Body of pancreas (tissue), 4 donors: ENCODE measurements at regions not wholly inside any gene's neighbourhood (a gene's known extent, or its start where the extent isn't known, plus 50 kb on each side); places are given as distances from the start of the nearest gene placed in this dataset.

Experiments used
- POLR2A ChIP-seq, 3 donors: fragments of 450-650 bp; IDR thresholded peaks; one replicate each; pipeline ENCODE4 v1.6.1; 2016; ENCODE audit warnings: antibody characterized with exemption in 3 of 3, mild to moderate bottlenecking in 2 of 3
- TF ChIP-seq, protein P1 (sequence below), 7 experiments: fragments of 450-650 bp in 4 of 7; fragments of 200-600 bp in 3 of 7; sonication (generic) in 3 of 7; IDR thresholded peaks; one replicate each; pipeline ENCODE4 v1.5.1; 2016 to 2019; ENCODE audit warnings: antibody characterized with exemption in 7 of 7

DNA sequence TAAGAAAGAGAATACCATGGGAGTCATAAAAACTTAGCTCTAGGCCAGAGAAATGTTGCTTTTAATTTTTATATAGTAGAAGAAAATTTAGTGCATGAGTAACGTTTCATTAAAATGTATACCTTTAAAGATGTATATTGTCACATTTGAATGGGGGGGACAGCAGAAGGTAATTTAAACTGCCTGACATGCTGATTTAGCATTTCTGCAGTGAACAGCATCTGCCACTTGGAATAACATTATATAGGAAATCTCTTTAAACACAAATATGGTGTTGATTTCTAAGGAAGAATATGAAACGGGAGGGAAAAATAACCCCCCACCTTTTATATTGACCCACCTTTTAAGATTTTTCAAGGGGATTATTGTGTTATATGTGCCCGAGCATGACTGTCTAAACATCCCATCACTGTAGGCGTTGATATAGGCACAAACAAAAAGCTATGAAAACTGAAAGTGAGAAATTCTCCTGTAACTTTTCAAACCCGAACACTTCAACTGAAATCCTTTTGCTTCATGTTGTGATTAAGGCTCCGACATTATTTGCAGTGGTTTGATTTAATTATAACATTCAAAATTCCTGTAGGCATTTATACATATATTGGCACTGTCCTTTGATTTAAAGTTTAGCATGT is 244.7 kb upstream of the CELF2 start:
- TF ChIP-seq POLR2A (IDR thresholded peaks at IDR 0.05) = no peak
- TF ChIP-seq, protein P1, sequence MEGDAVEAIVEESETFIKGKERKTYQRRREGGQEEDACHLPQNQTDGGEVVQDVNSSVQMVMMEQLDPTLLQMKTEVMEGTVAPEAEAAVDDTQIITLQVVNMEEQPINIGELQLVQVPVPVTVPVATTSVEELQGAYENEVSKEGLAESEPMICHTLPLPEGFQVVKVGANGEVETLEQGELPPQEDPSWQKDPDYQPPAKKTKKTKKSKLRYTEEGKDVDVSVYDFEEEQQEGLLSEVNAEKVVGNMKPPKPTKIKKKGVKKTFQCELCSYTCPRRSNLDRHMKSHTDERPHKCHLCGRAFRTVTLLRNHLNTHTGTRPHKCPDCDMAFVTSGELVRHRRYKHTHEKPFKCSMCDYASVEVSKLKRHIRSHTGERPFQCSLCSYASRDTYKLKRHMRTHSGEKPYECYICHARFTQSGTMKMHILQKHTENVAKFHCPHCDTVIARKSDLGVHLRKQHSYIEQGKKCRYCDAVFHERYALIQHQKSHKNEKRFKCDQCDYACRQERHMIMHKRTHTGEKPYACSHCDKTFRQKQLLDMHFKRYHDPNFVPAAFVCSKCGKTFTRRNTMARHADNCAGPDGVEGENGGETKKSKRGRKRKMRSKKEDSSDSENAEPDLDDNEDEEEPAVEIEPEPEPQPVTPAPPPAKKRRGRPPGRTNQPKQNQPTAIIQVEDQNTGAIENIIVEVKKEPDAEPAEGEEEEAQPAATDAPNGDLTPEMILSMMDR (IDR thresholded peaks at IDR 0.05) = no peak
